ENCODE measurements at regions not wholly inside any gene's neighbourhood (a gene's known extent, or its start where the extent isn't known, plus 50 kb on each side); places are given as distances from the start of the nearest gene placed in this dataset.
A peak's percentile ranks its signal among the peaks of the same experiment; 100 is the strongest.

- DNase-seq (no peak), ATAC-seq (no peak), FAIRE-seq (no peak)
- H3K9me3 ChIP-seq = no peaks in the 10 kb centered on the region
- no peak overlapping the region for H3K4me3 ChIP-seq
- no peak overlapping the region for H3K27ac ChIP-seq
- H3K4me1 ChIP-seq = no peaks in the 10 kb centered on the region
- H3K27me3 ChIP-seq = no peaks in the 10 kb centered on the region
- intact Hi-C loops (cut with DNase I) = no loop called here
- 44 to 75% methylated on average over 1 to 2 of the region's 2 CpGs for WGBS, 2 donors
- H3K36me3 ChIP-seq = no peaks in the 10 kb centered on the region
- no peak for TF ChIP-seq CTCF (IDR thresholded peaks at IDR 0.05)
Observed at GRCh38 chrX:46278572-46278971, 266.6 kb downstream of the ZNF674 start.

- no peaks in the 10 kb centered on the region for H3K4me1 ChIP-seq
- ATAC-seq (peak; percentile 48 to 72 (median 61)), DNase-seq (no peak), FAIRE-seq (no peak)
- no peak overlapping the region for H3K4me3 ChIP-seq
- H3K27ac ChIP-seq = no peak overlapping the region
- peaks cover 0 to 4% (median 0%) of the 10 kb centered on the region in 4 donors for H3K27me3 ChIP-seq
- no peaks in the 10 kb centered on the region for H3K9me3 ChIP-seq
- no peaks in the 10 kb centered on the region for H3K36me3 ChIP-seq
- WGBS, 2 donors = 0 to 7% methylated on average over 1 of the region's 1 CpG
- TF ChIP-seq CTCF (IDR thresholded peaks at IDR 0.05) = no peak
- intact Hi-C loops (cut with DNase I) = no loop called here
Observed at GRCh38 chrX:46268412-46268811, 276.8 kb downstream of the ZNF674 start.

DNA sequence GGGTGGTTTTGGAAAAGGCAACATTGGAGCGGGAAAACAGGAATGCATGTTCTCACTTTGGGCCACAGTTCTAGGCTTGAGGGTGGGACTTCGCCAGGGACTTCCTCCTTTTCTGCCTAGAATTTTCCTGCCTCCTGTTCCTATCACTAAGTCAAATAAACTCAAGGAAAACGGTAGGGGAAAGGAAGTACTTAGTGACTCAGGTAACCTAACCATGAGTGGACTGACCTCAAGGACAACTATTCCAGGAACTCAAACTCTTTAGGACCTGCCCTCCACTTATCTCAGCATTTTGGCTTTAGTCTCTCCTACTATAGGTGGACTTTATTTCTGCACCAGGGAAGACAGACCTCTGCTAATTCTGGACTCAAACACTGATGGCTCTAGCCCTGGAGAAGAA lies 281.7 kb downstream of the ZNF674 start:
- Histone ChIP-seq H3K9me3 (no peaks in the 10 kb centered on the region), H3K27me3 (peaks cover 0 to 4% (median 0%) of the 10 kb centered on the region in 4 donors), H3K4me1 (no peaks in the 10 kb centered on the region), H3K4me3 (no peak overlapping the region), H3K36me3 (no peaks in the 10 kb centered on the region), H3K27ac (no peak overlapping the region)
- no peak for TF ChIP-seq CTCF (IDR thresholded peaks at IDR 0.05)
- intact Hi-C loops (cut with DNase I) = no loop called here
- WGBS, 2 donors = 55 to 60% methylated on average over 3 of the region's 3 CpGs
- ATAC-seq = no peak
- DNase-seq = no peak
- FAIRE-seq = no peak

DNA sequence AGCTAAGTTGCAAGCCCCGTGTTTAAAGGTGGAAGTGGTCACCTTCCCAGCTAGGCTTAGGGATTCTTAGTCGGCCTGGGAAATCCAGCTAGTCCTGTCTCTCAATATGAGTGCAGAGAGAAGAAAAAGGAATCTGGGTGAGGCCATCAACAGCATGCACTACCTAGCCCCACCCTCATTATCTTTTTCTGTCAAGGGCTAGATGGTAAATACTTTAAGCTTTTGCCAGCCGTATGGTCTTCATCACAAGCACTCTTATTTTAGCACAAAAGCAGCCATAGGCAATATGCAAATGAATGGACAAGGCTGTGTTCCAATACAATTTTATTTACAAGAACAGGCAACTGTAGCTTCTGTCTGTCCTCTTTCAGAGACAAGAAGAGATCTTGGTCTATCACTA lies 282.9 kb downstream of the ZNF674 start:
- ATAC-seq = no peak
- intact Hi-C loops (cut with DNase I) = no loop called here

GRCh38 chrX:46260499-46260898 lies 284.7 kb downstream of the ZNF674 start:
- H3K27ac ChIP-seq = no peak overlapping the region
- no peak for DNase-seq

More for the DNA sequence above, 282.9 kb downstream of the ZNF674 start:
- no peak for FAIRE-seq
- DNase-seq = no peak
- H3K27ac ChIP-seq = no peak overlapping the region
- no peaks in the 10 kb centered on the region for H3K9me3 ChIP-seq
- TF ChIP-seq CTCF (IDR thresholded peaks at IDR 0.05) = no peak
- WGBS, 2 donors = 54 to 83% methylated on average over 3 of the region's 3 CpGs
- H3K36me3 ChIP-seq = no peaks in the 10 kb centered on the region
- no peak overlapping the region for H3K4me3 ChIP-seq
- H3K27me3 ChIP-seq = peaks cover 0 to 4% (median 0%) of the 10 kb centered on the region in 4 donors
- no peaks in the 10 kb centered on the region for H3K4me1 ChIP-seq

More at GRCh38 chrX:46260499-46260898, 284.7 kb downstream of the ZNF674 start:
- Histone ChIP-seq H3K4me3 (no peak overlapping the region), H3K9me3 (no peaks in the 10 kb centered on the region), H3K27me3 (peaks cover 0 to 6% (median 0%) of the 10 kb centered on the region in 4 donors), H3K36me3 (no peaks in the 10 kb centered on the region), H3K4me1 (no peaks in the 10 kb centered on the region)
- FAIRE-seq (no peak), ATAC-seq (no peak)
- 56 to 76% methylated on average over 1 of the region's 1 CpG for WGBS, 2 donors
- no peak for TF ChIP-seq CTCF (IDR thresholded peaks at IDR 0.05)
- intact Hi-C loops (cut with DNase I) = no loop called here
